SK-N-SH (cell line): ENCODE measurements at regions not wholly inside any gene's neighbourhood (a gene's known extent, or its start where the extent isn't known, plus 50 kb on each side); places are given as distances from the start of the nearest gene placed in this dataset.

Experiments used
- CTCF ChIA-PET: fragments of 300-600, 350-600 bp; formaldehyde crosslinking; extraction: SDS; loops from one replicate; lab custom pipeline; 2021; lab: Yijun Ruan, JAX
- POLR2A ChIA-PET: fragments of 350-600 bp; sonication (Branson Sonifier 250); formaldehyde crosslinking; extraction: SDS; loops from one replicate; lab custom pipeline; 2020; ENCODE audit warnings: antibody characterized with exemption, inconsistent platforms; lab: Yijun Ruan, JAX
- DNase-seq: peaks from one replicate; pipeline ENCODE4 v3.0.0; 2012
- H2AFZ ChIP-seq: fragments of 200-600 bp; sonication (generic); 2 replicates; pipeline ENCODE4 v1.8.1; 2016; ENCODE audit warnings: antibody characterized with exemption, mild to moderate bottlenecking, low read depth
- H3F3A ChIP-seq: fragments of 200-600 bp; sonication (generic); replicated peaks from 2 replicates; pipeline ENCODE3; 2016; ENCODE audit warnings: antibody characterized with exemption, mild to moderate bottlenecking; ENCODE audit not compliant: insufficient read depth
- H3K27ac ChIP-seq, 2 experiments: fragments of 200-500 bp in 1 of 2; fragments of 200-600 bp in 1 of 2; sonication (Bioruptor generic) in 1 of 2; sonication (generic), shearing (Covaris generic) in 1 of 2; 2 replicates each; pipeline versions ENCODE4 v1.5.1 to v1.6.1; 2014 to 2016; ENCODE audit warnings: low read depth in 2 of 2, inconsistent platforms in 1 of 2, low read length in 1 of 2, mild to moderate bottlenecking in 1 of 2, mixed read lengths in 1 of 2
- H3K27me3 ChIP-seq: fragments of 200-600 bp; sonication (generic), shearing (Covaris generic); 2 replicates; pipeline ENCODE4 v1.6.1; 2016; ENCODE audit warnings: mixed run types; ENCODE audit not compliant: insufficient read depth
- H3K36me3 ChIP-seq, 2 experiments: fragments of 200-500 bp in 1 of 2; fragments of 200-600 bp in 1 of 2; sonication (Bioruptor generic) in 1 of 2; sonication (generic) in 1 of 2; replicated peaks in 1 of 2; 2 replicates each; pipeline versions ENCODE3 to v1.5.1; 2014 to 2016; ENCODE audit warnings: low read length in 1 of 2, mild to moderate bottlenecking in 1 of 2; ENCODE audit not compliant: insufficient read depth in 2 of 2, control insufficient read depth in 1 of 2
- H3K4me1 ChIP-seq, 2 experiments: fragments of 200-500 bp in 1 of 2; fragments of 200-600 bp in 1 of 2; sonication (Bioruptor generic) in 1 of 2; sonication (generic), shearing (Covaris generic) in 1 of 2; 2 replicates each; pipeline versions ENCODE4 v1.5.1 to v1.6.1; 2014 to 2016; ENCODE audit warnings: low read depth in 1 of 2, low read length in 1 of 2, mixed run types in 1 of 2; ENCODE audit not compliant: insufficient read depth in 2 of 2, control insufficient read depth in 1 of 2
- H3K4me2 ChIP-seq: fragments of 200-600 bp; sonication (generic), shearing (Covaris generic); 2 replicates; pipeline ENCODE4 v1.6.1; 2017; ENCODE audit warnings: mixed run types
- H3K4me3 ChIP-seq, 2 experiments: fragments of 200-500 bp in 1 of 2; fragments of 200-600 bp in 1 of 2; sonication (Bioruptor generic) in 1 of 2; sonication (generic), shearing (Covaris generic) in 1 of 2; 2 replicates each; pipeline versions ENCODE4 v1.5.1 to v1.8.1; 2014 to 2016; ENCODE audit warnings: low read depth in 2 of 2, inconsistent platforms in 1 of 2, low read length in 1 of 2, mild to moderate bottlenecking in 1 of 2, mixed read lengths in 1 of 2, moderate library complexity in 1 of 2
- H3K79me2 ChIP-seq: fragments of 200-600 bp; sonication (generic); 2 replicates; pipeline ENCODE4 v1.8.1; 2017; ENCODE audit warnings: mild to moderate bottlenecking; ENCODE audit not compliant: insufficient read depth
- H3K9ac ChIP-seq: fragments of 200-600 bp; sonication (generic); 2 replicates; pipeline ENCODE4 v1.6.1; 2017; ENCODE audit warnings: mixed run types
- H3K9me2 ChIP-seq: fragments of 200-600 bp; sonication (generic); 2 replicates; pipeline ENCODE4 v1.6.1; 2017; ENCODE audit warnings: mixed run types
- H3K9me3 ChIP-seq: fragments of 200-600 bp; sonication (generic); 2 replicates; pipeline ENCODE4 v1.6.1; 2017; ENCODE audit warnings: mixed run types, mild to moderate bottlenecking, moderate library complexity
- H4K20me1 ChIP-seq: fragments of 200-600 bp; sonication (generic); 2 replicates; pipeline ENCODE4 v1.6.1; 2017; ENCODE audit warnings: mild to moderate bottlenecking, mixed run types; ENCODE audit not compliant: insufficient read depth
- CHD2 ChIP-seq: fragments of 150-350 bp; IDR thresholded peaks from 2 replicates; pipeline ENCODE4 v1.6.1; 2018; ENCODE audit warnings: low read length; ENCODE audit not compliant: partially characterized antibody
- ELF1 ChIP-seq: IDR thresholded peaks from 2 replicates; pipeline ENCODE4 v1.4.0; 2012
- EP300 ChIP-seq, 2 experiments: IDR thresholded peaks; 2 replicates each; pipeline versions ENCODE4 v1.4.0 to v1.6.1; 2012; ENCODE audit warnings: borderline replicate concordance in 1 of 2, low read depth in 1 of 2, low read length in 1 of 2
- FOSL2 ChIP-seq: IDR thresholded peaks from 2 replicates; pipeline ENCODE4 v1.4.0; 2012; ENCODE audit warnings: low read depth, mild to moderate bottlenecking, moderate library complexity, borderline replicate concordance
- GATA2 ChIP-seq: sonication (generic); formaldehyde crosslinking; IDR thresholded peaks from 2 replicates; pipeline ENCODE4 v1.5.0; 2020; ENCODE audit warnings: mild to moderate bottlenecking, missing genetic modification reagents
- JUND ChIP-seq: IDR thresholded peaks from 2 replicates; pipeline ENCODE4 v1.4.0; 2012
- MEF2A ChIP-seq: IDR thresholded peaks from 2 replicates; pipeline ENCODE4 v1.4.0; 2012; ENCODE audit warnings: low read depth, borderline replicate concordance
- MXI1 ChIP-seq: IDR thresholded peaks from 2 replicates; pipeline ENCODE4 v1.6.1; 2012; ENCODE audit warnings: mild to moderate bottlenecking, low read depth, low read length, improper control_type of control experiment
- NFIC ChIP-seq: IDR thresholded peaks from 2 replicates; pipeline ENCODE4 v1.4.0; 2012; ENCODE audit warnings: borderline replicate concordance
- RAD21 ChIP-seq: IDR thresholded peaks from 2 replicates; pipeline ENCODE4 v1.6.1; 2012; ENCODE audit warnings: mild to moderate bottlenecking, low read length
- RCOR1 ChIP-seq: fragments of 150-350 bp; IDR thresholded peaks from 2 replicates; pipeline ENCODE4 v1.6.1; 2017; ENCODE audit warnings: antibody characterized with exemption, low read length
- RFX5 ChIP-seq: IDR thresholded peaks from 2 replicates; pipeline ENCODE4 v1.6.1; 2012; ENCODE audit warnings: mild to moderate bottlenecking, improper control_type of control experiment, low read length
- RXRA ChIP-seq: IDR thresholded peaks from 2 replicates; pipeline ENCODE4 v1.4.0; 2012; ENCODE audit warnings: low read depth, mild to moderate bottlenecking, borderline replicate concordance
- SIN3A ChIP-seq: IDR thresholded peaks from 2 replicates; pipeline ENCODE4 v1.6.1; 2012; ENCODE audit warnings: low read depth, mild to moderate bottlenecking, low read length, moderate library complexity, borderline replicate concordance
- TEAD4 ChIP-seq: IDR thresholded peaks from 2 replicates; pipeline ENCODE4 v1.4.0; 2012; ENCODE audit warnings: mild to moderate bottlenecking, borderline replicate concordance; ENCODE audit not compliant: insufficient read depth
- WGBS: methylation state at CpG from one replicate; pipeline ENCODE4 v1.1.6; 2017; ENCODE audit warnings: low lambda C conversion rate; 5-methylcytosine and 5-hydroxymethylcytosine counted together
- TF ChIP-seq, protein P1 (sequence below): fragments of 200-600 bp; sonication (generic); IDR thresholded peaks from 2 replicates; pipeline ENCODE4 v1.6.1; 2017; ENCODE audit warnings: antibody characterized with exemption, mild to moderate bottlenecking, moderate library complexity
- TF ChIP-seq, protein P2 (sequence below): IDR thresholded peaks from 2 replicates; pipeline ENCODE4; 2012
- TF ChIP-seq, protein P3 (sequence below): IDR thresholded peaks from 2 replicates; pipeline ENCODE4 v1.4.0; 2012; ENCODE audit warnings: low read depth
- TF ChIP-seq, protein P4 (sequence below): fragments of 150-350 bp; IDR thresholded peaks from 2 replicates; pipeline ENCODE4 v1.6.1; 2016; ENCODE audit warnings: mild to moderate bottlenecking, low read depth, low read length
- TF ChIP-seq, protein P5 (sequence below): IDR thresholded peaks from 2 replicates; pipeline ENCODE4 v1.4.0; 2012; ENCODE audit warnings: low read depth, borderline replicate concordance
- TF ChIP-seq, protein P6 (sequence below): fragments of 150-350 bp; IDR thresholded peaks from 2 replicates; pipeline ENCODE4 v1.6.1; 2017; ENCODE audit warnings: antibody characterized with exemption, low read length, low read depth, borderline replicate concordance
- TF ChIP-seq, protein P7 (sequence below): IDR thresholded peaks from 2 replicates; pipeline ENCODE4 v1.4.0; 2012; ENCODE audit warnings: low read depth, borderline replicate concordance

DNA sequence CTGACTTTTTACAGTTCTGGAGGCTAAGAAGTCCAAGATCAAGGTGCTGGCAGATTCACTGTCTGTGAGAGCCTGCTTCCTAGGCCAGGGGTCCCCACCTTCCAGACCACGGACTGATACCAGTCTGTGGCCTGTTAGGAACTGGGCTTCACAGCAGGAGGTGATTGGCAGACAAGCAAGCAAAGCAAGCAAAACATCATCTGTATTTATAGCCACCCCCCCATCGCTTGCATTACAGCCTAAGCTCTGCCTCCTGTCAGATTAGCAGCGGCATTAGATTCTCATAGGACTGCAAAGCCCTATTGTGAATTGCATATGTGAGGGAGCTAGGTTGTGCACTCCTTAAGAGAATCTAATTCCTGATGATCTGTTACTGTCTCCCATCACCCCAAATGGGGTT lies 194.7 kb upstream of the THRB start (continued):
- no peak for TF ChIP-seq MXI1
- TF ChIP-seq, protein P1, sequence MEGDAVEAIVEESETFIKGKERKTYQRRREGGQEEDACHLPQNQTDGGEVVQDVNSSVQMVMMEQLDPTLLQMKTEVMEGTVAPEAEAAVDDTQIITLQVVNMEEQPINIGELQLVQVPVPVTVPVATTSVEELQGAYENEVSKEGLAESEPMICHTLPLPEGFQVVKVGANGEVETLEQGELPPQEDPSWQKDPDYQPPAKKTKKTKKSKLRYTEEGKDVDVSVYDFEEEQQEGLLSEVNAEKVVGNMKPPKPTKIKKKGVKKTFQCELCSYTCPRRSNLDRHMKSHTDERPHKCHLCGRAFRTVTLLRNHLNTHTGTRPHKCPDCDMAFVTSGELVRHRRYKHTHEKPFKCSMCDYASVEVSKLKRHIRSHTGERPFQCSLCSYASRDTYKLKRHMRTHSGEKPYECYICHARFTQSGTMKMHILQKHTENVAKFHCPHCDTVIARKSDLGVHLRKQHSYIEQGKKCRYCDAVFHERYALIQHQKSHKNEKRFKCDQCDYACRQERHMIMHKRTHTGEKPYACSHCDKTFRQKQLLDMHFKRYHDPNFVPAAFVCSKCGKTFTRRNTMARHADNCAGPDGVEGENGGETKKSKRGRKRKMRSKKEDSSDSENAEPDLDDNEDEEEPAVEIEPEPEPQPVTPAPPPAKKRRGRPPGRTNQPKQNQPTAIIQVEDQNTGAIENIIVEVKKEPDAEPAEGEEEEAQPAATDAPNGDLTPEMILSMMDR, result no peak
- no peak for TF ChIP-seq TEAD4
- TF ChIP-seq, protein P2, sequence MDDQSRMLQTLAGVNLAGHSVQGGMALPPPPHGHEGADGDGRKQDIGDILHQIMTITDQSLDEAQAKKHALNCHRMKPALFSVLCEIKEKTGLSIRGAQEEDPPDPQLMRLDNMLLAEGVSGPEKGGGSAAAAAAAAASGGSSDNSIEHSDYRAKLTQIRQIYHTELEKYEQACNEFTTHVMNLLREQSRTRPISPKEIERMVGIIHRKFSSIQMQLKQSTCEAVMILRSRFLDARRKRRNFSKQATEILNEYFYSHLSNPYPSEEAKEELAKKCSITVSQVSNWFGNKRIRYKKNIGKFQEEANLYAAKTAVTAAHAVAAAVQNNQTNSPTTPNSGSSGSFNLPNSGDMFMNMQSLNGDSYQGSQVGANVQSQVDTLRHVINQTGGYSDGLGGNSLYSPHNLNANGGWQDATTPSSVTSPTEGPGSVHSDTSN, result no peak
- TF ChIP-seq, protein P3, sequence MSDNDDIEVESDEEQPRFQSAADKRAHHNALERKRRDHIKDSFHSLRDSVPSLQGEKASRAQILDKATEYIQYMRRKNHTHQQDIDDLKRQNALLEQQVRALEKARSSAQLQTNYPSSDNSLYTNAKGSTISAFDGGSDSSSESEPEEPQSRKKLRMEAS, result no peak
- TF ChIP-seq CHD2, result no peak

DNA sequence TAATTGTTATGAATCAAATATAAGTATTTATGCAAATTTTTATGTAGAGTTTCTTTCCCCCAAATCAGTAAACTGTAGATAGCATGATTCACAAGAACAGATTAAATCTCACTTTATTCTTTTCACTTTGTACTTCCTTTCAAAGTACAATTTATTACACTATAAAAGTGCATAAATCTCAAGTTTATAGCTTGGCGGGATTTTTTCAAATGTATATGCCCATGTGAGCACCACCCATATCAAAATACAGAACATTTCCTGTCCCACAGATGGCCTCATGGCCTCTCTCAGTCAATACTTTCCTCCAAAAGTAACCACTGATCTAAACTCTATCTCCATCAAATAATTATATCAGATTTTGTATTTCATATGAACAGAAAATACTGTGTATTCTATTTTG lies 196.1 kb upstream of the THRB start:
- H3K9me2 ChIP-seq, result no peaks in the 10 kb centered on the region
- no peak overlapping the region for H2AFZ ChIP-seq
- H4K20me1 ChIP-seq, result no peaks in the 10 kb centered on the region
- no peaks in the 10 kb centered on the region for H3K36me3 ChIP-seq
- H3K9ac ChIP-seq, result no peak overlapping the region
- no peaks in the 10 kb centered on the region for H3K79me2 ChIP-seq
- no peak overlapping the region for H3K27ac ChIP-seq
- H3K4me3 ChIP-seq, result no peak overlapping the region
- TF ChIP-seq RFX5, result no peak
- TF ChIP-seq, protein P4, sequence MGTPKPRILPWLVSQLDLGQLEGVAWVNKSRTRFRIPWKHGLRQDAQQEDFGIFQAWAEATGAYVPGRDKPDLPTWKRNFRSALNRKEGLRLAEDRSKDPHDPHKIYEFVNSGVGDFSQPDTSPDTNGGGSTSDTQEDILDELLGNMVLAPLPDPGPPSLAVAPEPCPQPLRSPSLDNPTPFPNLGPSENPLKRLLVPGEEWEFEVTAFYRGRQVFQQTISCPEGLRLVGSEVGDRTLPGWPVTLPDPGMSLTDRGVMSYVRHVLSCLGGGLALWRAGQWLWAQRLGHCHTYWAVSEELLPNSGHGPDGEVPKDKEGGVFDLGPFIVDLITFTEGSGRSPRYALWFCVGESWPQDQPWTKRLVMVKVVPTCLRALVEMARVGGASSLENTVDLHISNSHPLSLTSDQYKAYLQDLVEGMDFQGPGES, result no peak
- TF ChIP-seq, protein P5, sequence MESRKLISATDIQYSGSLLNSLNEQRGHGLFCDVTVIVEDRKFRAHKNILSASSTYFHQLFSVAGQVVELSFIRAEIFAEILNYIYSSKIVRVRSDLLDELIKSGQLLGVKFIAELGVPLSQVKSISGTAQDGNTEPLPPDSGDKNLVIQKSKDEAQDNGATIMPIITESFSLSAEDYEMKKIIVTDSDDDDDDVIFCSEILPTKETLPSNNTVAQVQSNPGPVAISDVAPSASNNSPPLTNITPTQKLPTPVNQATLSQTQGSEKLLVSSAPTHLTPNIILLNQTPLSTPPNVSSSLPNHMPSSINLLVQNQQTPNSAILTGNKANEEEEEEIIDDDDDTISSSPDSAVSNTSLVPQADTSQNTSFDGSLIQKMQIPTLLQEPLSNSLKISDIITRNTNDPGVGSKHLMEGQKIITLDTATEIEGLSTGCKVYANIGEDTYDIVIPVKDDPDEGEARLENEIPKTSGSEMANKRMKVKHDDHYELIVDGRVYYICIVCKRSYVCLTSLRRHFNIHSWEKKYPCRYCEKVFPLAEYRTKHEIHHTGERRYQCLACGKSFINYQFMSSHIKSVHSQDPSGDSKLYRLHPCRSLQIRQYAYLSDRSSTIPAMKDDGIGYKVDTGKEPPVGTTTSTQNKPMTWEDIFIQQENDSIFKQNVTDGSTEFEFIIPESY, result no peak
- TF ChIP-seq, protein P1, result no peak
- TF ChIP-seq, protein P6, sequence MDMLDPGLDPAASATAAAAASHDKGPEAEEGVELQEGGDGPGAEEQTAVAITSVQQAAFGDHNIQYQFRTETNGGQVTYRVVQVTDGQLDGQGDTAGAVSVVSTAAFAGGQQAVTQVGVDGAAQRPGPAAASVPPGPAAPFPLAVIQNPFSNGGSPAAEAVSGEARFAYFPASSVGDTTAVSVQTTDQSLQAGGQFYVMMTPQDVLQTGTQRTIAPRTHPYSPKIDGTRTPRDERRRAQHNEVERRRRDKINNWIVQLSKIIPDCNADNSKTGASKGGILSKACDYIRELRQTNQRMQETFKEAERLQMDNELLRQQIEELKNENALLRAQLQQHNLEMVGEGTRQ, result no peak
- no peak for TF ChIP-seq CHD2
- no peak for TF ChIP-seq JUND
- no peak for TF ChIP-seq RAD21
- TF ChIP-seq MEF2A, result no peak
- TF ChIP-seq RXRA, result no peak
- no peak for TF ChIP-seq EP300 (IDR thresholded peaks at IDR 0.05; ENCODE audit: borderline replicate concordance in 1 of 2, low read depth in 1 of 2, low read length in 1 of 2)
- TF ChIP-seq ELF1, result no peak
- TF ChIP-seq GATA2 (CRISPR knock-in tag), result no peak
- TF ChIP-seq SIN3A, result no peak
- no peak for TF ChIP-seq RCOR1
- TF ChIP-seq, protein P7, sequence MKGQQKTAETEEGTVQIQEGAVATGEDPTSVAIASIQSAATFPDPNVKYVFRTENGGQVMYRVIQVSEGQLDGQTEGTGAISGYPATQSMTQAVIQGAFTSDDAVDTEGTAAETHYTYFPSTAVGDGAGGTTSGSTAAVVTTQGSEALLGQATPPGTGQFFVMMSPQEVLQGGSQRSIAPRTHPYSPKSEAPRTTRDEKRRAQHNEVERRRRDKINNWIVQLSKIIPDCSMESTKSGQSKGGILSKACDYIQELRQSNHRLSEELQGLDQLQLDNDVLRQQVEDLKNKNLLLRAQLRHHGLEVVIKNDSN, result no peak
- TF ChIP-seq NFIC, result no peak
- TF ChIP-seq FOSL2, result no peak
- TF ChIP-seq, all 33 proteins: peak for 0
- H3F3A ChIP-seq, result no peaks in the 10 kb centered on the region
- no peaks in the 10 kb centered on the region for H3K4me1 ChIP-seq
- CTCF ChIA-PET, result interaction anchor here (0.8 to 1.8 kb wide), 2 partner anchors 10 to 25 kb away, joined by 3 to 7 read pairs; no protein-coding TSS in a partner anchor
- 69% methylated on average over 1 of the region's 1 CpG for WGBS
- POLR2A ChIA-PET, result no interaction called here
- no peak for DNase-seq
- H3K9me3 ChIP-seq, result no peaks in the 10 kb centered on the region
- H3K27me3 ChIP-seq, result no peaks in the 10 kb centered on the region; the same call in 1 of the 2 replicates
- no peak overlapping the region for H3K4me2 ChIP-seq
